GM10266 (cell line): ENCODE measurements at regions not wholly inside any gene's neighbourhood (a gene's known extent, or its start where the extent isn't known, plus 50 kb on each side); places are given as distances from the start of the nearest gene placed in this dataset.
"Not testable (repeated sequence)": the region's sequence is repeated elsewhere in the genome, so short reads cannot be mapped to it uniquely, and the experiment has no call there.

Experiments used
- DNase-seq: peaks from one replicate; pipeline ENCODE4 v3.0.0; 2012; ENCODE audit errors: extremely low spot score
- CTCF ChIP-seq: IDR thresholded peaks from 2 replicates; pipeline ENCODE4 v1.5.1; 2012; ENCODE audit warnings: mild to moderate bottlenecking, low read depth; ENCODE audit not compliant: control insufficient read depth, insufficient read depth; ENCODE audit errors: missing control alignments

DNA sequence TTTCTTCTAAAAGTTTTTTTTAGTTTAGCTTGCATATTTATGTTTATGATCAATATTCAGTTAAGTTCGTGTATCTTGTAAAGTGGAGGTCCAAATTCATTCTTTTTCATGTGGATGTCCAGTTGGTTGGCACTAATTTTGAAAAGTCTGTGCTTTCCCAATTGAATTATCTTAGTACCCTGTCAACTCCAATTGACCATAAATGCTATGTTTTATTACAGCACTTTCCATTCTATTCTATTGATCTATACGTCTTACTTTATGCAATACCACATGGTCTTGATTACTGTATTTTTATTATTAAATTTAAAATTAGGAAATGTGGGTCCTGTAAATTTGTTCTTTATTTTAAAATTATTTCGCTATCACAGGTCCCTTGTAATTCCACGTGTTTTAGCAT, 837.6 kb upstream of the SLC10A2 start:
- TF ChIP-seq CTCF: no peak
- DNase-seq: no peak

DNA sequence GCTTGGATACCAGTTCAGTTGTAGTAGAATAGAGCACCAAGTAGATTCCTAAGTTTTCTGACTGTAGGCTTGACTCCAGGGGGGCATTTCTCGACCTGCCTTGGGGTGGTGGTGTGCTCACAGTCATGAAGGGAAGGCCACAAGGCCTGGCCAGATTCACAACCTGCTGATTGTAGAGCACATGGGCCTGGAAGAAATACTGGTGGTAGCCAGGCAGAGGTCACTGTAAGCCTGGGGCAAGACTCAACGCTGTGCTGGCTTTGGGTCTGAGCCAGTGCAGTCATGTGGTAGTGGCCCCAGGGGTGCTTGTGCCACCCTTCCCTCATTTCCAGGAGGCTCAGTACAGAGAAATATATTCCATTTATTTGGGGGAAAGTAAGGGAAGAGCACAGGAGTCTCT, 832.3 kb upstream of the SLC10A2 start:
- no peak for TF ChIP-seq CTCF
- no peak for DNase-seq

DNA sequence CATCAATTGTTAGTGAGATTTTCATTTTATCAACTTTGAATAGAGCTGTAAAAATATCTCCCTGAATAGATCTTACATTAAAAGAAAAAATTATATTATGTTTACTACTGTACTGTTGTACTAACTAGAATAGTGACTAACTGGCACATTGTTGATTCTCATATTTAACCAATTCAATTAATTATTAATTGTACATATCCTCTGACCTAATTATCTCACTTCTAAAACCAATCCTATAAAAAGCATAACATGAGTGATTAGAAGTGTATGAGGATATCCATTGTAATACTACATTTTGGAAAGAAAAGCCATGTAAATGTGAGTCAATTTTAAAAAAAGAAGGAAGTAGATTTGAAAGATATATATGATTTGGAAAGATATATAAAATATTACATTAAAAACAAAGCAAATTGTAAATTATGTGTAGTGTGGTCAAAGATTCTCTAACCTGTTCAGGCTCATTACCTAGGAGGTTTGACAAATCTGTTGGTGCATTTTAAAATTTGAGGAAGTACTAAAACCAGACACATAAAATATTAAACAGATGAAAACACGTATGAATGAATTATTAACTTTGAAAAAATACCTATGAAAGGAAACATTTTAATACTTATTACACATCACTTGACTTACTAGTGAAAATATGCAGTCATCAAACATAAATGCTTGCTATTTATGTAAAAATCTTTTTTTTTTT, 829.8 kb upstream of the SLC10A2 start:
- TF ChIP-seq CTCF: no peak
- no peak for DNase-seq

GRCh38 chr13:103894626-103895025, 828.4 kb upstream of the SLC10A2 start:
- TF ChIP-seq CTCF: no peak
- no peak for DNase-seq

- no peak for TF ChIP-seq CTCF
- no peak for DNase-seq
These were observed 818.0 kb upstream of the SLC10A2 start for GRCh38 chr13:103884101-103884723.

DNA sequence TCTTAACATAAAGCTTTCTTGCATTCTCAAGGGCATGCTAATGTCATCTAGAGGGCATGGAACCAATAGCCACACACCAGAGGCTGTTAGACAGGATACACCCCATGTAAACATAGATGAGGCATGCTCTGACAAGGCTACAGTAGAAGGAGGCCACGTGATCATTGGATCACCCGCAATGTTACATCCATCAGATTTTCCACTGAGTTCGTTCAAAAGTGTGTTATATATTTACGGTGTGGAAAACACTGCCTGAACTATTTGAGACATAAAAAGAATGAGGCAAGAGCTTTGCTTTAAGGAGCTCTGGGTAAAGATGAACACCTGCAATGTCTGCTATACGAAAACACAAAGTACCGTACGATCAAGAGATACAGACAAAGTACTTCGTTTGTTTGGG, 817.5 kb upstream of the SLC10A2 start:
- no peak for TF ChIP-seq CTCF
- no peak for DNase-seq

- DNase-seq: no peak
- no peak for TF ChIP-seq CTCF
These were observed 816.9 kb upstream of the SLC10A2 start for GRCh38 chr13:103883164-103883563.

- DNase-seq: not testable (repeated sequence)
These were observed 813.9 kb upstream of the SLC10A2 start for GRCh38 chr13:103880146-103880545.
